Stimulated activated CD4-positive, alpha-beta T cell treated with anti-CD3 and anti-CD28 coated beads, Interleukin-12 subunit alpha, Interleukin-12 subunit beta, amount 100 ng/mL, for 48 hours (primary cell): ENCODE measurements at regions not wholly inside any gene's neighbourhood (a gene's known extent, or its start where the extent isn't known, plus 50 kb on each side); places are given as distances from the start of the nearest gene placed in this dataset.

ENCODE experiments used
- DNase-seq, 3 donors: peaks; one replicate each; pipeline ENCODE4 v3.0.0-alpha.2; 2020; ENCODE audit warnings: low read depth in 2 of 3, low spot score in 1 of 3

GRCh38 chr6:147621263-147621662 lies 112.8 kb downstream of the SAMD5 start:
- no peak for DNase-seq

GRCh38 chr6:147621961-147622360 lies 113.5 kb downstream of the SAMD5 start:
- no peak for DNase-seq

- no peak for DNase-seq
Measured at GRCh38 chr6:147624946-147625515, 116.5 kb downstream of the SAMD5 start.

- DNase-seq, result no peak
Measured at GRCh38 chr6:147625946-147626345, 117.5 kb downstream of the SAMD5 start.

DNA sequence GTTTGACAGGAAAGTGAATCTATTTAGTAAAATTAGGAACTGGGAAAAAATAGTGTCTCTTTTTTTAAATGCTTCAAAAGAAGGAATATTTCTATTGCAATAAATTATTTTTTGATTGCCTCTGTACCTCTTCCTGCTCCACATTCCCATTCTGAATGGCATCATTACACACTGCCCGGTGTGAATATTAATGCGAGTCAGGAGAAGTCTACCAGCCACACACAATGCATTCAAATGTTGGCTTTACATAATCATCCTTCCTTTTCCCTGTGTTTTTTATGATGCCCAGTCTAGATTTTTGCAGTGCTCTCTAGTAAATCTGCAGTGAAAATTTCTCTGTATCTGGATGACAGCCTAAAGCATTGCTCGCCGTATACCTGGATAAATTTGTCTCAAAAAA lies 118.9 kb downstream of the SAMD5 start:
- DNase-seq, result no peak

GRCh38 chr6:147633191-147633590 lies 124.7 kb downstream of the SAMD5 start:
- no peak for DNase-seq

- DNase-seq, result no peak
Measured at GRCh38 chr6:147637620-147638195, 129.2 kb downstream of the SAMD5 start.

DNA sequence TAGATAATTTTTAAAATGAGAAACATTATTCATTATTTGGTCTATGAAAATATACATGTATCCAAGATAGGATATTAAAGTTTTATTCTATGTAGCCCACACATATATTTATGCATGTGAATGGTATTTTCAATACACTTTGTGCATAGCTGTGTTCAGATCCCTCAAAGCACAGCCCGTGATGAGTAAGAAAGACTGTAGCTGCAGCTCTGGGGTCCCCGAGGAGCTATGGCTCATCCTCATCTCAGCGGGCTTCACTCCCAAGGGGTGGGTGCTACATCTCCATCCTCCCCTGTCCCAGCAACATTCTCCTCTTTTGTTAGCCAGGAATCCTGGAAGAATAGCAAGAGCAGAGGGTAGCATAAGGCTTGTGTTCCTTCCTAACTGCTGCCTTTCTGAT lies 130.8 kb downstream of the SAMD5 start:
- no peak for DNase-seq

GRCh38 chr6:147640606-147641005 lies 132.1 kb downstream of the SAMD5 start:
- no peak for DNase-seq

DNA sequence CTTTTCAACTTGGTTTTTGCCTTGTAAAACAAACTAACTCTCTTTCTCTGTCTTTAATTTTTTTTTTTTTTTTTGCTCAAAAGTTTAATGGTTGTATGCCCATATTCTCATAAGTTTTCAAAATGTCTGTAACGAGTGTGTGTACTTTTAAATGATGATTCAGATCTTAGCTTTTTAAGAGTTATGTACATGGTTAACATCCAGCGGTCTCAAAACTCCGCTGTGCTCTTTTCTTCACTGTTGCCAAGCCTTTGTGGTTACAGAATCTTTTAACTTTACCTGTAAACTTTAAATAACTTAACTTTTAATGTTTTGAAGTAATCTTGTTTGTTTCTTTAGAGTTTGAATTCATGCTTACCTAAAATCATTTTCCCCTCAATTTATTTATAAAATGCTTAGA lies 133.0 kb downstream of the SAMD5 start:
- DNase-seq, result no peak

DNA sequence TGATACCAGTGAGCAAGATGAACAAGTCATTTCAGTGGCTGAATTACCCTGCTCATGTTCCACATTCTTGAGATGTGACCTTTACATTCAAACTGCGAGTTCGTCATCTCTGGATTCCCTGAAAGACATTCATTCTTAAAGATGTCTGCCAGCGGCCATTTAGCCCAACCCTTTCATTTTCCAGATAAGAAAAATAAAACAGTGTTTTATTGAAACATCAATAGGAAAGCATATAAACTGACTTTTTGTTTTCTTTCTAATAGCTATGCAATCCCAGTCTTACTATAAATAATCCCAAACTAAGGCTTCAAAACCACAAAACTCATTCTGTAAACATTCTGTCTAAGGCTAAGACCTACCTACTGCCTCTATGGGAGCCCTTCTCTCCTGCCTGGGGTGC lies 134.0 kb downstream of the SAMD5 start:
- no peak for DNase-seq

DNA sequence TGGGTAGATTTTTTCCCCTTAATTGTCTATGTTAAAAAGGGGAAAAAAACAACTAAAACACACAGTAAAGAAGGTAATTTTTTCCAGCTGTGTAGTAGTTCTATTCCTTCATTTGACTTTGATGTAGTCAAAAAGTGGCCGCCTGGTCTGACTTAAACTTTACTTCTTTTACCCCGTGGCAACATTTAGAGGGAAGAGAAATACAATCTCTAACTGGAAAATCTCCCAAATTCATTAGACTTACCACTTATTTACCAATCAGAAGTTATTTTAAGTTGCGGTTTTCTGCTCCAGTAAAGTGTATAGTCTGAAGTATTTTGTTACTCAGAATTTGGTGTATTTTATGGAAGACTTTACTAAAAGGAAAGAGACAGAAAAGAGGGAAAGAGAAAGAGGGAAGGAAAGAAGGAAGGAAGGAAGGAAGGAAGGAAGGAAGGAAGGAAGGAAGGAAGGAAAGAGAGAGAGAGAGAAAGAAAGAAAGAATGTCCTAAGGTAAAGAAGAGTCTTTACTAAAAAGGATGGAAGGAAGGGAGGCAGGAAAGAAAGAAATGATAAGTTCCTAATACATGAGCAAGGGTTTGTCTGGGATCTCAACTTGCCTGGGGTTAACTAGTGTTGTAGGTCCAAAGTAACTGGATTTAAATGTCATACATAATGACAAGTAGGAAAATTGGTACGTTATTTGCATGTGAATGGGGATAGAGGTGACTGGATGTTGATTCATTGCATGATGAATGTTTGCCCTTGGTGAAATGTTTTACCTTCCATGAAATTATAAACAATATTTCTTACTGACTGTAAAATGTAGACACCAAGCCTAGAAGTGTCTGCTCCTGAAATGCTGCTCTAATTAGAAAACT lies 135.1 kb downstream of the SAMD5 start:
- DNase-seq, result no peak

GRCh38 chr6:147648916-147649315 lies 140.4 kb downstream of the SAMD5 start:
- DNase-seq, result no peak

- no peak for DNase-seq
Measured at GRCh38 chr6:147651249-147652063, 143.0 kb downstream of the SAMD5 start.

DNA sequence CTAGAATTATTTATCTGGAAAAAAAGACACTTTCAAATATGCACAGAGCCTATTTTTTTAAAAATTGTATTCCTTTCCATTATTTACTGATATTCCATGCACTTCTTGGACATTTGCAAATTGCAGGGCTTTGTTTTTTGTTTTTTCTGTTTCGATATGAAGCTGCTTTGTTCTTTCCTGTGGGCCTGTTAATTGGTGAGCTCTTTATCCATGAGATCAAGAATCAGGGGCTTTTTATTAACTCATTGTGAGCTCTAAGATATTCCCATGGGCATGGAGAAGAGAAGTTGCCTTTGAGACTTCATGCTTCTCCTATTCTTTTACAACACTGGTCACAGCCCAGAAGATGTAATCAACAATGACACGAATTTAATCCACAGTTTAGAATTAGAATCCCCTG lies 145.1 kb downstream of the SAMD5 start:
- DNase-seq, result no peak

GRCh38 chr6:147654103-147654845 lies 145.8 kb downstream of the SAMD5 start:
- no peak for DNase-seq

DNA sequence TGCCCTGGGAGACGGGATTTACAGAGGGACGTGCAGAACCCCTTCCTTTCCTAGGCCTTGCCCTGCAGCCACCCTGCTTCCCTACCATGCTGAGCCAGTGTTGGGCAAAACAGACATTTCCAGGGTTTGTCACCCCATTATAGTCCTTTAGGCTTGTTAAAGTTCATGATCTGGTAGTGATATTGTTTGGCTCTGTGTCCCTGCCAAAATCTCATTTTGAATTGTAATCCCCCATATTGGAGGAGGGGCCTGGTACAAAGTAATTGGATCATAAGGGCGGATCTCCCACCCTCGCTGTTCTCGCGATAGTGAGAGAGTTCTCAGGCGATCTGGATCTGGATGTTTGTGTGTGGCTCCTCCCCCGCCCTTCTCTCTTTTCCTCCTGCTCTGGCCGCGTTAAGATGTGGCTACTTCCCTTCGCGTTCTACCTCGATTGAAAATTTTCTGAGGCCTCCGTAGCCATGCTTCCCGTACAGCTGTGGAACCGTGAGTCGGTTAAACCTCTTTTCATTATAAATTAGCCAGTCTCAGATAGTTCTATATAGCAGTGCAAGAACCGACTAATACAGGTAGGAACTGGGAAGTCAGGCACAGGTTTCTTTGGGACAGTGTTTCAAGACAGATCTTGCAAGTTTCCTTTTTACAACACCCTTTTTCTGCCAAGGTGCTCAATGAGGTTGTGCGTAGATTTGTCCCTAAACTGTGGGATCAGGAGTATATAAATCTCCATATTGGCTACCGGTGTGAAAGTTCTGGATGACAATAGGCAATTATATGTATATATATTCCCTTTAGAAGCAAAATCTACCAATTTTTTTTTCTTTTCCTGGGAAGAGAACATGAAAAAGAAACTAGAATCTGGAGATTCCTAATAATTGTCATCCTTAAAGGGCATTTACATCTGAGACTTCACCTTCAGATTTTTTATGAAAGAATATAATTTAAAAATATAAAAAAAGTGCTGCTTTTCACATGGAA lies 152.1 kb downstream of the SAMD5 start:
- no peak for DNase-seq

GRCh38 chr6:147662646-147663045 lies 154.2 kb downstream of the SAMD5 start:
- DNase-seq, result no peak

GRCh38 chr6:147664092-147664491 lies 155.6 kb downstream of the SAMD5 start:
- no peak for DNase-seq

GRCh38 chr6:147666255-147666654 lies 157.8 kb downstream of the SAMD5 start:
- DNase-seq, result no peak
